ENCODE measurements at regions not wholly inside any gene's neighbourhood (a gene's known extent, or its start where the extent isn't known, plus 50 kb on each side); places are given as distances from the start of the nearest gene placed in this dataset.

- Histone ChIP-seq H3K4me2 (ENCODE audit: insufficient read depth, insufficient read length, low read length) (no peak overlapping the region), H4K8ac (replicated peaks; ENCODE audit: insufficient read length, low read depth, low read length) (no peak overlapping the region), H3K79me1 (ENCODE audit: insufficient read depth, low read depth, low read length, poor library complexity, severe bottlenecking) (no peaks in the 10 kb centered on the region), H3K27me3 (ENCODE audit: insufficient read depth, low read length) (no peaks in the 10 kb centered on the region), H3K4ac (ENCODE audit: low read depth, low read length) (no peak overlapping the region), H3K4me1 (ENCODE audit: insufficient read depth, low read length) (peaks cover 3% of the 10 kb centered on the region; the same call in 1 of the 2 replicates), H3K27ac (ENCODE audit: insufficient read length, low read depth, low read length) (no peak overlapping the region), H3K9me3 (ENCODE audit: control insufficient read depth, low read depth, low read length) (no peaks in the 10 kb centered on the region), H2BK12ac (ENCODE audit: insufficient read length, low read depth, low read length) (no peak overlapping the region), H3K23ac (ENCODE audit: insufficient read length, low read depth, low read length) (no peak overlapping the region), H3T11ph (ENCODE audit: low read length) (no peak overlapping the region), H3K18ac (ENCODE audit: insufficient read length, low read depth, low read length) (no peak overlapping the region), H2AK5ac (ENCODE audit: insufficient read length, low read length) (no peak overlapping the region), H4K20me1 (ENCODE audit: control insufficient read depth, insufficient read depth, insufficient read length) (no peaks in the 10 kb centered on the region), H4K5ac (ENCODE audit: insufficient read length, low read depth, low read length) (no peak overlapping the region), H3K79me2 (ENCODE audit: insufficient read depth, low read length) (no peaks in the 10 kb centered on the region), H2BK120ac (ENCODE audit: low read depth, low read length, poor library complexity, severe bottlenecking) (no peak overlapping the region), H2BK15ac (ENCODE audit: low read depth, low read length) (no peak overlapping the region), H4K91ac (ENCODE audit: insufficient read length, low read depth, low read length) (no peak overlapping the region), H2BK20ac (ENCODE audit: low read depth, low read length, poor library complexity, severe bottlenecking) (no peak overlapping the region), H2AFZ (ENCODE audit: low read length) (no peak overlapping the region), H2BK5ac (ENCODE audit: insufficient read length, low read length) (no peak overlapping the region), H3K14ac (ENCODE audit: insufficient read depth, low read length) (no peak overlapping the region), H3K23me2 (ENCODE audit: insufficient read length, low read depth, low read length, poor library complexity, severe bottlenecking) (no peaks in the 10 kb centered on the region), H3K9ac (ENCODE audit: extremely low read depth, insufficient read length, low read length) (no peak overlapping the region), H3K56ac (ENCODE audit: insufficient read length, low read depth, low read length) (no peak overlapping the region)
- no CpG with 5 or more reads among the region's 9 CpGs for WGBS (ENCODE audit: extremely low coverage, insufficient read length, low lambda C conversion rate)
- Mint-ChIP-seq H3K4me3 (no peak overlapping the region), H3K27me3 (ENCODE audit: low read depth) (peaks cover 8% of the 10 kb centered on the region), H3K9me3 (peaks cover 0 to under 1% of the 10 kb centered on the region in 2 experiments; a peak in 3 of 5 replicates), H3K27ac (no peak overlapping the region; a peak in 2 of 7 replicates), H3K36me3 (ENCODE audit: insufficient read depth in 1 of 3, low read depth in 3 of 3) (peaks cover 0 to 2% (median 0%) of the 10 kb centered on the region in 3 experiments; a peak in 2 of 7 replicates), H3K4me1 (peaks cover 10 to 19% of the 10 kb centered on the region in 2 experiments)
- no peak for DNase-seq
- TF ChIP-seq CTCF (conservative IDR thresholded peaks at IDR 0.05) = no peak
Observed at GRCh38 chr5:3886524-3887451, 291.2 kb downstream of the IRX1 start.

Measured in H9 (cell line).